ENCODE measurements at regions not wholly inside any gene's neighbourhood (a gene's known extent, or its start where the extent isn't known, plus 50 kb on each side); places are given as distances from the start of the nearest gene placed in this dataset.

DNA sequence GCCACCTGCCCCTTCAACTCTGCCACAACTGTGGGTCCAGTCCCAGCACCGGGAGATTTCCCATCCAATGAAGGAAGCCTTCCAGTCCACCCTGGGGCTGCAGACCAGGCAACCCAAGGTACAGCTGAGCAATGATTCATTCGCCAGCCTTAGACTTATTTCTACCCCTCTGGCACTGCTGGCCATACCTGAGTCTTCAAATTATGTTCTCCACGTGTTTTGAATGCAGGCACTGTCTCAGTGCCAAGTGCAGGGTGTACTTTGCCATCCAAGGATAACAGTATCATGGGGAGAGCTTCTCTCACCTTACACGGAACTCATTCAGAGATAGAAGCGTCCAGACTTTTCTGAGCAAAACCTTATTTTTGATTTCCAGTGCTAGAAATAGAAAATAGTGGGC, 175.6 kb downstream of the ZFP64 start:
- H3K9me2 ChIP-seq (ENCODE audit: insufficient read depth, low read length): no peaks in the 10 kb centered on the region
- H3K9me3 ChIP-seq (ENCODE audit: low read length): no peaks in the 10 kb centered on the region
- no peak overlapping the region for H3K27ac ChIP-seq (ENCODE audit: low read depth, low read length, poor library complexity, severe bottlenecking)
- H3K36me3 ChIP-seq (ENCODE audit: insufficient read depth, low read length): no peaks in the 10 kb centered on the region
- no peak overlapping the region for H2AFZ ChIP-seq (ENCODE audit: low read length)
- no peaks in the 10 kb centered on the region for H4K20me1 ChIP-seq (ENCODE audit: insufficient read depth, low read length)
- no peak for TF ChIP-seq EZH2phosphoT487 (IDR thresholded peaks at IDR 0.05; ENCODE audit: borderline replicate concordance, low read depth, low read length)
- TF ChIP-seq, protein P1, sequence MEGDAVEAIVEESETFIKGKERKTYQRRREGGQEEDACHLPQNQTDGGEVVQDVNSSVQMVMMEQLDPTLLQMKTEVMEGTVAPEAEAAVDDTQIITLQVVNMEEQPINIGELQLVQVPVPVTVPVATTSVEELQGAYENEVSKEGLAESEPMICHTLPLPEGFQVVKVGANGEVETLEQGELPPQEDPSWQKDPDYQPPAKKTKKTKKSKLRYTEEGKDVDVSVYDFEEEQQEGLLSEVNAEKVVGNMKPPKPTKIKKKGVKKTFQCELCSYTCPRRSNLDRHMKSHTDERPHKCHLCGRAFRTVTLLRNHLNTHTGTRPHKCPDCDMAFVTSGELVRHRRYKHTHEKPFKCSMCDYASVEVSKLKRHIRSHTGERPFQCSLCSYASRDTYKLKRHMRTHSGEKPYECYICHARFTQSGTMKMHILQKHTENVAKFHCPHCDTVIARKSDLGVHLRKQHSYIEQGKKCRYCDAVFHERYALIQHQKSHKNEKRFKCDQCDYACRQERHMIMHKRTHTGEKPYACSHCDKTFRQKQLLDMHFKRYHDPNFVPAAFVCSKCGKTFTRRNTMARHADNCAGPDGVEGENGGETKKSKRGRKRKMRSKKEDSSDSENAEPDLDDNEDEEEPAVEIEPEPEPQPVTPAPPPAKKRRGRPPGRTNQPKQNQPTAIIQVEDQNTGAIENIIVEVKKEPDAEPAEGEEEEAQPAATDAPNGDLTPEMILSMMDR (conservative IDR thresholded peaks at IDR 0.05; ENCODE audit: low read length): no peak
- H3K79me2 ChIP-seq (ENCODE audit: insufficient read depth, low read depth, low read length): no peaks in the 10 kb centered on the region
- H3K4me3 ChIP-seq (ENCODE audit: low read depth, low read length, poor library complexity, severe bottlenecking): no peak overlapping the region
- no TSS peak for BruUV-seq (replicated peaks)
- DNase-seq (ENCODE audit: low spot score): no peak
- ChIA-PET POLR2A (no interaction called here), CTCF (ENCODE audit: unreplicated experiment) (no interaction called here)
- H3K4me2 ChIP-seq (ENCODE audit: low read length): no peak overlapping the region
- intact Hi-C loops (cut with micrococcal nuclease; ENCODE audit: unreplicated experiment): no loop called here
- no peaks in the 10 kb centered on the region for H3K4me1 ChIP-seq (ENCODE audit: insufficient read depth, low read length, poor library complexity, severe bottlenecking)

DNA sequence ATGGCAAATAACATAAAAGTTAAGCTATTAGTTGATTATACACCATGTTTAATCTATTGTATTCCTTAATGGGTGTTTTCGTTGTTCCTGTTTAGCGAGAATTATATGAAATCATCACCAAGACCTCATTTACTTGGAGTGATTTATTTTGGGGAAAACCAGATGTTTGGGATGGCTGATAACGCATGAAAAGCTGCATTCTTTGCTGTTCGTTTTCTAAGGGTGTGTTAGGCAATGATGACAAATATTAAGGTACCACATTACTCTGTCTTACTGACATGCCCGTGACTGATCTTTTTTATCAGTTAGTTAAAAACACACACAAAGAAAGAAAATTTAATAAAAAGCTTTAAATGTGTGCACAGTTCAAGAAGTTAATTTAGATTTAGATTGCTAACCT, 176.4 kb downstream of the ZFP64 start:
- Histone ChIP-seq H3K4me3 (ENCODE audit: low read depth, low read length, poor library complexity, severe bottlenecking) (no peak overlapping the region), H3K4me2 (ENCODE audit: low read length) (no peak overlapping the region), H3K4me1 (ENCODE audit: insufficient read depth, low read length, poor library complexity, severe bottlenecking) (no peaks in the 10 kb centered on the region), H3K79me2 (ENCODE audit: insufficient read depth, low read depth, low read length) (no peaks in the 10 kb centered on the region), H4K20me1 (ENCODE audit: insufficient read depth, low read length) (no peaks in the 10 kb centered on the region), H2AFZ (ENCODE audit: low read length) (no peak overlapping the region), H3K9me3 (ENCODE audit: low read length) (no peaks in the 10 kb centered on the region), H3K27ac (ENCODE audit: low read depth, low read length, poor library complexity, severe bottlenecking) (no peak overlapping the region), H3K36me3 (ENCODE audit: insufficient read depth, low read length) (no peaks in the 10 kb centered on the region), H3K9me2 (ENCODE audit: insufficient read depth, low read length) (no peaks in the 10 kb centered on the region)
- no peak for TF ChIP-seq EZH2phosphoT487 (IDR thresholded peaks at IDR 0.05; ENCODE audit: borderline replicate concordance, low read depth, low read length)
- TF ChIP-seq, protein P1 (conservative IDR thresholded peaks at IDR 0.05; ENCODE audit: low read length): no peak
- POLR2A ChIA-PET: no interaction called here
- CTCF ChIA-PET (ENCODE audit: unreplicated experiment): no interaction called here
- intact Hi-C loops (cut with micrococcal nuclease; ENCODE audit: unreplicated experiment): no loop called here
- no TSS peak for BruUV-seq (replicated peaks)
- DNase-seq (ENCODE audit: low spot score): no peak

DNA sequence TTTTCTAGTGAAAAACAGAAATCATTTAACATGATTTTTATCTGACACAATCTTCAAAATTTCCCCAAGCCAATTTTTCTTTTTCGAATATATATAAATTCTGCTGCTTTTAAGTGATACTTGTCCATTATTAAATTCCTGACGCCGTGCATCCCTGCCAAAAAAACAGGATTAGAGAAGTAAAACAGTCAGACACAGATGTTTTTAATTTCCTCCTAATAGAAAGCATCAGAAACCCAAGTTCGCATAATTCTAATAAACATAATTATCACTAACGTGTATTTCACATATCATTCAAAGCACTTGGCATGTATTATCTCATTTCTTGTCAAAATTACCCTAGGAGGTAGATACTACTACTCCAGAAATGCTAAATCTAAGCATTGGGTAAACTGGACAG, 179.5 kb downstream of the ZFP64 start:
- Histone ChIP-seq H3K27ac (ENCODE audit: low read depth, low read length, poor library complexity, severe bottlenecking) (no peak overlapping the region), H3K9me2 (ENCODE audit: insufficient read depth, low read length) (no peaks in the 10 kb centered on the region), H3K36me3 (ENCODE audit: insufficient read depth, low read length) (no peaks in the 10 kb centered on the region), H2AFZ (ENCODE audit: low read length) (no peak overlapping the region), H3K4me3 (ENCODE audit: low read depth, low read length, poor library complexity, severe bottlenecking) (no peak overlapping the region), H3K4me2 (ENCODE audit: low read length) (no peak overlapping the region), H3K4me1 (ENCODE audit: insufficient read depth, low read length, poor library complexity, severe bottlenecking) (no peaks in the 10 kb centered on the region), H3K79me2 (ENCODE audit: insufficient read depth, low read depth, low read length) (no peaks in the 10 kb centered on the region), H4K20me1 (ENCODE audit: insufficient read depth, low read length) (no peaks in the 10 kb centered on the region), H3K9me3 (ENCODE audit: low read length) (no peaks in the 10 kb centered on the region)
- intact Hi-C loops (cut with micrococcal nuclease; ENCODE audit: unreplicated experiment): no loop called here
- TF ChIP-seq EZH2phosphoT487 (IDR thresholded peaks at IDR 0.05; ENCODE audit: borderline replicate concordance, low read depth, low read length): no peak
- TF ChIP-seq, protein P1 (conservative IDR thresholded peaks at IDR 0.05; ENCODE audit: low read length): no peak
- CTCF ChIA-PET (ENCODE audit: unreplicated experiment): no interaction called here
- no TSS peak for BruUV-seq (replicated peaks)
- DNase-seq (ENCODE audit: low spot score): no peak
- POLR2A ChIA-PET: interaction anchor here (0.6 kb wide), 1 partner anchor 347 kb away, joined by 3 read pairs; no protein-coding TSS in a partner anchor
